HG03565 (cell line): ENCODE measurements at regions not wholly inside any gene's neighbourhood (a gene's known extent, or its start where the extent isn't known, plus 50 kb on each side); places are given as distances from the start of the nearest gene placed in this dataset.

ENCODE experiments used
- ATAC-seq: cut with Tn5 transposase; IDR thresholded peaks from one replicate; pipeline ENCODE4 v1.9.1; 2021; ENCODE audit warnings: mild to moderate bottlenecking, moderate library complexity; ENCODE audit not compliant: unreplicated experiment

GRCh38 chr2:14684516-14684915, 52.0 kb downstream of the LRATD1 start:
- no peak for ATAC-seq

GRCh38 chr2:14690926-14691325, 58.4 kb downstream of the LRATD1 start:
- ATAC-seq = no peak

GRCh38 chr2:14693874-14694273, 61.4 kb downstream of the LRATD1 start:
- no peak for ATAC-seq

GRCh38 chr2:14700753-14701152, 68.2 kb downstream of the LRATD1 start:
- no peak for ATAC-seq

- ATAC-seq = no peak
Measured at GRCh38 chr2:14702258-14702657, 69.7 kb downstream of the LRATD1 start.

- no peak for ATAC-seq
Measured at GRCh38 chr2:14706201-14706600, 73.7 kb downstream of the LRATD1 start.

GRCh38 chr2:14712111-14712510, 79.6 kb downstream of the LRATD1 start:
- ATAC-seq = no peak

GRCh38 chr2:14713248-14713647, 80.7 kb downstream of the LRATD1 start:
- no peak for ATAC-seq

GRCh38 chr2:14715600-14715999, 83.1 kb downstream of the LRATD1 start:
- no peak for ATAC-seq

DNA sequence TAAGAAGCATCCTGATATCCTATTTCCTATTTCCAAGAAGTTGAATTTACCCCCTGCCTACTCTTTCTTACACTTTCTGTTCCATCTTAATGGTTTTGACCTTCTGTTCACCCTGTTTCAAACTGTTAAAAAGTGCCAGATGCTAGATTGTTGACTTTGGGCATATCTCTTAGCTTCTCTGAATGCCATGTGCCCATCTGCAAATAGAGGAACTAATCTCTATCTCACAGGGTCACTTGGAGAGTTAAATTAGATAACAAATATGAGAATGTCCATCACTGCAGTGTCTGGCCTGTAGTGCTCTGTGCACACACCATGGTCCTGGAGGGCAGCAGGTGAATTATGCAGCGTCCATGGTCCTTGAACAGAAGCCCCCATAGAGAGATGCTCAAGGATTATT, 83.8 kb downstream of the LRATD1 start:
- ATAC-seq = no peak

GRCh38 chr2:14717131-14717530, 84.6 kb downstream of the LRATD1 start:
- ATAC-seq = no peak

GRCh38 chr2:14720319-14720718, 87.8 kb downstream of the LRATD1 start:
- no peak for ATAC-seq

- no peak for ATAC-seq
Measured at GRCh38 chr2:14720739-14721138, 88.2 kb downstream of the LRATD1 start.

- no peak for ATAC-seq
Measured at GRCh38 chr2:14722904-14723570, 90.5 kb downstream of the LRATD1 start.

GRCh38 chr2:14723684-14724083, 91.2 kb downstream of the LRATD1 start:
- ATAC-seq = no peak

DNA sequence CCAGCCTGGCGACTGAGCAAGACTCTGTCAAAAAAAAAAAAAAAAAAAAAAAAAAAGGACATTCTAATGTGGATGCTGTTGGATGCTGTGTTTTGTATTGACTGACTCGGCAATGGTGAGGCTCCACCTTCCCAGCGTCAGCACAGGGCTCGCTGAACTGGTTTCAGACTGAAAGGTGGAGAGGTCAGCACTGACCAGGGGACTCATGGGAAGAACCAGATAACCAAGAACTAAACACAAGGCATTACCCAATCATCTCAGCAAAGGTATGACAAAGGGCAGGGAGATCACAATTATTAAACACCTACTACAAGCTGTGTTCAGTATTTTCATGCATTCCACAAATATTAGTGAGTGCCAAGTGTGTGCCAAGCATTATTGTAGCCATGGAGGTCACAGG, 103.2 kb downstream of the LRATD1 start:
- ATAC-seq = no peak

DNA sequence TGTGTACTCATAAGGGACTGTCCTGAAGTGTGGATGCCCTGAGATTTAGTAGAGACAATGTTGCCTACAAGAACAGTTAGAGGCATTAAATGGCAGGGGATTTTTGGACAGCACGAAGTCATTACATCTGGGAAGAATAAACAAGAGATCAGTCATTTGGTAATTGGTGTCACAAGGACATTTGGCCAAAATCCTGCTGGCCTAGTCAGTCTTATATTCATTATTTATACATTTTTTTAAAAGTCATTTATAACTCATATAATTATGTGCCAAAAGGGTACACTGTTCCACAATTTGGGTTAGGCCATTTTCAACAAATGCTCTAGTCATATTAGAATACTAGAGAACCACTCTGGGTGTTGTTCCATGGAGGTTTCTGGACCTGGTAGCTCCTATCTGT, 104.7 kb downstream of the LRATD1 start:
- ATAC-seq = no peak

DNA sequence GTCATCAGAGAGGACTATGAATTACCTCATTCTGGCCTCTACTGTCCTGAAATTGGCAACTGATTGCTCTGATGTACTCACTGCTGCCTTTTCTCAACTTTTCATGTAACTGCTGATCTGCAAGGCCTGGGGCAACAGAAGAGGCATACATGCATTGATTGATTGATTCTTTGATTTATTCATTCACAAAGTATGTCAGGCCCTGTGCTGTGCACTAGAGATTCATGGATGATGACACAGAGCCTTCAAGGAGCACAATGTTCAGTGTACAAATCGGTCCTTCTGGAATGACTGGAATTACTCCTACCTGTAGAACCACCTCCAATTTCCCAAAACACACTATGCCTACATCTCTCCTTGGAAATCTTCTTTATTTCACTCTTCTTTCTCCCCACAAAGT, 111.3 kb downstream of the LRATD1 start:
- no peak for ATAC-seq

DNA sequence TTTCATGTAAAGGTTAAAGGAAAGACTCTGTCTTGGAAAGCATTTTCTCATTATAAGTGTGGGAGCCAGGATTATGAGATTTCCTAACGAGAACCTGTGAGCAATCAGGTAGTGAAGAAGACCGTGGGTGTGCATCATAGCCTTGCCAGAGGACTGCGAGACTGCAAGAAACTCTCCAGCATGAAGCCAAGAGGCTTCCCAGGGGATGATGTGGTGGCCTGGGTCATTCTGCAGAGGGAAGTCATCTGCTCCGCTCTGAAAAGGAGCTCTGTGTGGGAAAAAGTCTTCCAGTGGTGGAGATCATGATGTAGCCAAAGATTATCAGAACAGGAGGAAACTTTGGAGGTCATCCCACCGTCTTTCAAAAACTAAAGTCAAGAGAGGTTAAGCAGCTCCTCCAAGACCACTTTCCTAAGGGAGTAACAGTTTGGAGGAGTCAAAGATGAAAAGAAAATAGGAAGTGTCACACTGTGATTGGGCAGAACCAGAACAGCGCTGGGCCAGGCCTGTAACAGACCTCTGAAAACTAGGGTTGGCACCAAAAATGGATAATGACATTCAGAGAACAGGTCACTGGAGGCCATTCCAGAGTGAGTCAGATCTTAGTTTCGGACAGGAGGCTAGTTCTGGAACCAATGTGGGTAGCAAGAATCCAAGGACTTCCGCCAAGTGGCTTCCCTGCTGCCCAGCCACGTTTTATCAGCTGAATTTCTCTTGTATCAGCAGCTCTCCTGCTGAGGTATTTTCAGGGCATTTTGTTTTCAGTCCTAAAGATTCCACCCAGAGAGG, 113.0 kb downstream of the LRATD1 start:
- ATAC-seq = no peak

DNA sequence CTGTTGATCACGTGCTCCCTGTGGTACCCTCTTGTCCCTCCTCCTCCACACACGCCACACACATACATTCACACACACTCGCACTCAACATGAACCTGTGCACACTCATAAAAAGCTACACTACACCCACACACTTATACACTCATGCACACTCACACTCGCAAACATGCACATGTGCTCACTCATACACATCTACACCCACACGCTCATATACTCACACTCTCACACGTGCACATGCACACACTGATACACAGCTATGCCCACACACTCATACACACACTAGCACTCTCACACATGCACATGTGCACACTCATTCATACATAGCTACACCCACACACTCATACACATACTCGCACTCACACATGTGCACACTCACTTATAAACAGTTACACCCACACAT, 113.6 kb downstream of the LRATD1 start:
- no peak for ATAC-seq

DNA sequence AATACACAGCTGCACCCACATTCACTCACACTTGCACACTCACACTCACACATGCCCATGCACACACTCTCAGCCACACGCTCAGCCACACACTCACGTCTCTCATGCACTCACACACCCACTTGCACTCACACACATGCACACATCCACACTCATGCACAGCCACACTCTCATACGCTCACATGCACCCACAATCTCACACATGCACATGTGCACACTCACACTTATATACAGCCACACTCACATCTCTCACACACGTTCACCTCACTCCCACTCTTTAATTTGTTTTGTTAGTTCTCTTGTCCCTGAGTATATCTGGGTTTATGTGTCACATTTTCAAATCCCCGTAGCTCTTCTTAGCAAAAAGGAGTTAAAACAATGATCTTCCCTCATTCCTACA, 114.9 kb downstream of the LRATD1 start:
- no peak for ATAC-seq

GRCh38 chr2:14749884-14750283, 117.4 kb downstream of the LRATD1 start:
- ATAC-seq = no peak

GRCh38 chr2:14750433-14750832, 117.9 kb downstream of the LRATD1 start:
- no peak for ATAC-seq
